ENCODE measurements at regions not wholly inside any gene's neighbourhood (a gene's known extent, or its start where the extent isn't known, plus 50 kb on each side); places are given as distances from the start of the nearest gene placed in this dataset.
"Not testable (repeated sequence)": the region's sequence is repeated elsewhere in the genome, so short reads cannot be mapped to it uniquely, and the experiment has no call there.

- TF ChIP-seq POLR2A (IDR thresholded peaks at IDR 0.05) = not testable (repeated sequence)
- TF ChIP-seq, protein P1, sequence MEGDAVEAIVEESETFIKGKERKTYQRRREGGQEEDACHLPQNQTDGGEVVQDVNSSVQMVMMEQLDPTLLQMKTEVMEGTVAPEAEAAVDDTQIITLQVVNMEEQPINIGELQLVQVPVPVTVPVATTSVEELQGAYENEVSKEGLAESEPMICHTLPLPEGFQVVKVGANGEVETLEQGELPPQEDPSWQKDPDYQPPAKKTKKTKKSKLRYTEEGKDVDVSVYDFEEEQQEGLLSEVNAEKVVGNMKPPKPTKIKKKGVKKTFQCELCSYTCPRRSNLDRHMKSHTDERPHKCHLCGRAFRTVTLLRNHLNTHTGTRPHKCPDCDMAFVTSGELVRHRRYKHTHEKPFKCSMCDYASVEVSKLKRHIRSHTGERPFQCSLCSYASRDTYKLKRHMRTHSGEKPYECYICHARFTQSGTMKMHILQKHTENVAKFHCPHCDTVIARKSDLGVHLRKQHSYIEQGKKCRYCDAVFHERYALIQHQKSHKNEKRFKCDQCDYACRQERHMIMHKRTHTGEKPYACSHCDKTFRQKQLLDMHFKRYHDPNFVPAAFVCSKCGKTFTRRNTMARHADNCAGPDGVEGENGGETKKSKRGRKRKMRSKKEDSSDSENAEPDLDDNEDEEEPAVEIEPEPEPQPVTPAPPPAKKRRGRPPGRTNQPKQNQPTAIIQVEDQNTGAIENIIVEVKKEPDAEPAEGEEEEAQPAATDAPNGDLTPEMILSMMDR (IDR thresholded peaks at IDR 0.05) = not testable (repeated sequence)
Observed at GRCh38 chr1:10887032-10887431, 90.6 kb upstream of the CASZ1 start.

All from uterus (tissue), 2 donors.